CD4-positive, alpha-beta T cell treated with Interleukin-4 for 1 hour (primary cell): ENCODE measurements at regions not wholly inside any gene's neighbourhood (a gene's known extent, or its start where the extent isn't known, plus 50 kb on each side); places are given as distances from the start of the nearest gene placed in this dataset.
"Not testable (repeated sequence)": the region's sequence is repeated elsewhere in the genome, so short reads cannot be mapped to it uniquely, and the experiment has no call there.

Experiments
- DNase-seq, 2 donors: peaks; one replicate each; pipeline ENCODE4 v3.0.0-alpha.2; 2020 to 2022

- no peak for DNase-seq
Measured at GRCh38 chr20:19835533-19836222, 77.6 kb downstream of the RIN2 start.

GRCh38 chr20:19838468-19838867 is 80.4 kb downstream of the RIN2 start:
- DNase-seq, result no peak

GRCh38 chr20:19839053-19839452 is 81.0 kb downstream of the RIN2 start:
- no peak for DNase-seq

- DNase-seq, result no peak
Measured at GRCh38 chr20:19840111-19840710, 82.2 kb downstream of the RIN2 start.

- DNase-seq, result no peak
Measured at GRCh38 chr20:19841740-19842139, 83.7 kb downstream of the RIN2 start.

GRCh38 chr20:19844850-19845249 is 86.8 kb downstream of the RIN2 start:
- not testable (repeated sequence) for DNase-seq

- DNase-seq, result no peak
Measured at GRCh38 chr20:19847383-19847782, 89.3 kb downstream of the RIN2 start.

GRCh38 chr20:19849341-19850197 is 91.5 kb downstream of the RIN2 start:
- DNase-seq, result no peak

- DNase-seq, result no peak
Measured at GRCh38 chr20:19850198-19850533, 92.1 kb downstream of the RIN2 start.

GRCh38 chr20:19851861-19852260 is 93.8 kb downstream of the RIN2 start:
- no peak for DNase-seq

- no peak for DNase-seq
Measured at GRCh38 chr20:19855416-19855815, 97.4 kb downstream of the RIN2 start.

GRCh38 chr20:19858466-19859371 is 100.7 kb downstream of the RIN2 start:
- DNase-seq, result no peak

- DNase-seq, result no peak
Measured at GRCh38 chr20:19859444-19859843, 101.4 kb downstream of the RIN2 start.

- DNase-seq, result no peak
Measured at GRCh38 chr20:19860737-19861136, 102.7 kb downstream of the RIN2 start.

- no peak for DNase-seq
Measured at GRCh38 chr20:19861147-19861759, 103.2 kb downstream of the RIN2 start.

- no peak for DNase-seq
Measured at GRCh38 chr20:19864130-19864529, 106.1 kb downstream of the RIN2 start.

GRCh38 chr20:19866070-19866469 is 108.0 kb downstream of the RIN2 start:
- DNase-seq, result no peak

GRCh38 chr20:19867074-19867473 is 109.0 kb downstream of the RIN2 start:
- DNase-seq, result peak in 1 of 2 donors; percentile 22

GRCh38 chr20:19867940-19868371 is 109.9 kb downstream of the RIN2 start:
- DNase-seq, result peak in 1 of 2 donors; percentile 64

GRCh38 chr20:19868441-19868840 is 110.4 kb downstream of the RIN2 start:
- no peak for DNase-seq

GRCh38 chr20:19872001-19872400 is 113.9 kb downstream of the RIN2 start:
- no peak for DNase-seq

GRCh38 chr20:19874040-19874727 is 116.1 kb downstream of the RIN2 start:
- DNase-seq, result no peak
